Pons (tissue), 1 donor: ENCODE measurements at regions not wholly inside any gene's neighbourhood (a gene's known extent, or its start where the extent isn't known, plus 50 kb on each side); places are given as distances from the start of the nearest gene placed in this dataset.
"Not testable (repeated sequence)": the region's sequence is repeated elsewhere in the genome, so short reads cannot be mapped to it uniquely, and the experiment has no call there.

Source experiments
- DNase-seq: peaks from one replicate; pipeline ENCODE4 v3.0.0-alpha.2; 2016; ENCODE audit warnings: low spot score

DNA sequence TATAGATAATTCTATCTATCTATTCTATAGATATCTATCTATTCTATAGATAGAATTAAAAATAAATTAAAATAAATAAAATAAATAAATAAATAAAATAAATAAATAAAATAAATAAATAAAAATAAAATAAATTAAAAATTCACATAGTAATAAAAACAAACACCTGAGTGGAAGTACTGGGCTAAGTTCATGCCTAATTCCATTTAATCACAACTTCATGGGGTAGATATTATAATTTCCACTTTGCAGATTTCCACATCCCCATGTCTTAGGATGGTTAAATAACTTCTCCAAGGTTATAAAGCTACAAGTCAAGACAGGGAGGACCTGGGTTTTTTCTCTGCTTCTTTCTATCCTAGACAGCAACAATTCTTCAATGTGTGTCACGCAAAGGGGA is 261.4 kb upstream of the MEX3C start:
- no peak for DNase-seq

DNA sequence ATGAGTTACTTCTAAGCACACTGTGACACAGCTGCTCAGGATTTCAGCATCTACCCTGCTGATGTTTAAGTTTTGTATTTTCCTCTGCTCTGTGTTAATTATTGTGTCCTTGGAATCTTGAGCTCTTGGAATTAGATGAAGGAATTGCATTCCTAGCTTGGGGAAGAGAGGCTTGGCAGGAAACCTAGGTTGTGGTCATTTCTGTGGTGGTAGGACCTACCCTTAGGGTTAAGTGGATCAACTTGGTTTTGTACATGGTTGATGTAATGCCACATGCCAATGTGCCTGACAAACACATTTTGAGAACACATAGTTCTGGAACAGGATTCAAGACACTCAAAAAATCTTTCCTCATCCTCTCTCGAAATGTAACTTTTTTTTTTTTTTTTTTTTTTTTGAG is 264.5 kb upstream of the MEX3C start:
- DNase-seq: no peak

DNA sequence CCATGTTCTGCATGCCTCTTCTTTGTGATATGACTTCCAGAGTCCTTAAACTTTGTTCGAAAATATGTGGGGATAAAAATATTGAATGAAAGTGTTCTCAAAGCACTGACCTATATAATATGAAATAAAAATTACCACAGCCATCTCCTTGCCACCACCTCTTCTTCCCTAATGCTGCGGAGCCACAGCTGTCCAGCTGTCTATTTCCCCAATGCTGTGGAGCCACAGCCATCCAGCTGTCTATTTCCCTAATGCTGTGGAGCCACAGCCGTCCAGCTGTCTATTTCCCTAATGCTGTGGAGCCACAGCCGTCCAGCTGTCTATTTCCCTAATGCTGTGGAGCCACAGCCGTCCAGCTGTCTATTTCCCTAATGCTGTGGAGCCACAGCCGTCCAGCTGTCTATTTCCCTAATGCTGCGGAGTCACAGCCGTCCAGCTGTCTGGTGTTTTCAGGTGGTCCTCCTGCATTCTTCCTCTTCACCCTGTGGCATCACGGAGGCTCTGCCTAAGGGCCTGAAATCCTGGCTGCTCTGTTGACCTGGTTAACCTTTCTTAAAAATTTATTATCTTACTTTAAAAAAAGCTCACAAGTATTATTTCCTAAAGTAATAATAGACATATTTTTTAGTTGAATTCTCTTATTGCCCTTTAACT is 266.1 kb upstream of the MEX3C start:
- DNase-seq: no peak

DNA sequence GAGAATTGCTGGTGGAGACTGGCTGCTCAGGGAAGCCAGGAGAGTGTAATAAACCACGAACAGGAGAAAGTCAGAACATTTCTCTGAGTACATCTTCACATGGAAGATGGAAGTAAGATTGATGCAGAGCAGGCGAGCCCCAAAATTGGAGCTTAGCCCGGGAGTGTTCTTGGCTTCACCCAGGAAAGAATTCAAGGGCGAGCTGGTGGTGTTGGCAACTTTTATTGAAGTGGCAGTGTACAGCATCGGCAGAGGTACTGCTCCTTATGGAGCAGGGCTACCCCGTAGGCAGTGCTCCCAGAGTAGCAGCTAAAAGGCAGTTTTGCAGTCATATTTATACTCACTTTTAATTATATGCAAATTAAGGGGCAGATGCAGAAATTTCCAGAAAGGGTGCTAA is 281.4 kb upstream of the MEX3C start:
- peak; percentile 18 for DNase-seq

DNA sequence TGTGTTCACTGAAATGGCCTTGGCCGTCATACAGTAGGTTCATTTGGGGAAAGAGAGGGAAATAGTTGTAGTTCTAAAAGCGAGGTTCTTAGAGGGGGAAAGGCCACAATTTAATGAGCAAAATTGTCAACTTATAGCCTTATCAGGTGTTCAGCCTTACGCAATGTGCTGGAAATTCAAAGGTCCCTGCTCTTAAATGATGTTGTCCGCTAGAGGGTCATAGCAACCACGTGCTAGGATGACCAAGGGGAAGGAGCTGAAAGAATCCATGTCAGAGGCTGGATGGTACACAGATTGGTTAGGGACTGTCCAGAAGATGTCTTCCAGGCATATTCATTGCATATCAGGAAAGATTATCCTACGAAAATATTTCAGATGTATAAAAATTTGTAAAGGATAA is 282.3 kb upstream of the MEX3C start:
- no peak for DNase-seq

DNA sequence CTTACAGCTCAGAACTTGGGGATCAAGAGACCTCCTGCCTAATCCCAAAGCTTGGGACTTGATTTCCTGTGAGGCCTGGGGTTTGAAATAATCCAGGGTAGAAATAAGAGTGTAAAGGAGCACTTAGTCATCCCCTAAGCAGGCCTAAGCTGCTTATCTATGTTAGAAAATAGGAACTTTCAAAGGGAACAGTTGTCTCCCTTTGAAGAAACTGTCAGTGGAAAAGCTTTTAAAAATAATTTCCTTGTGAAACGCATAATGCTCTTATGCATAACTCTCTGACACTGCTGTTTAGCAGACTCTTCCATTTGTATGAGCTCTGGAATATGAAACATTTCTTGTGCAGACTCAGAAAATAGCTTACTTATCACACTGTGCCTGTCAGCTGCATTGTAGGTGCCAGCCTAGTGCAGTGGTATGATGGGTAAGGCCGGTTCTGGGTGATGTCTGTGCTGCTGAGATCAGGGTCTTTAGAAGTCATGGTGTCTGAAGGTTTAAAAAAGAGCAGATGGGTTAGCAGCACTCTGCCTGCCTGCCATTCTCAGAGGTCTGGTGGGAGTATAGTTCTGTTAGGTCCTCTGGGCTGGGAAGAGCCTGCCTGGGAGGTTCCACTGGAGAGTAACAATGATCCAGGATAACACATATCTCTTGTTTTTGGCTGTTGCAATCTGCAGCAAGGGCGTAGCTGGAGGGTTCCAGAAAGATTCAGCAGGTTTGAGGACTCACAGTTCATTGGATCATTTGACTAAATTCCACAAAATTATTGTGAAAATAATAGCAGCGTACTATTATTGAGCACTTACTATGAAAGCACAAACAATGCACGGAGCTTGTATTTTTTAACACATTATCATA is 283.2 kb upstream of the MEX3C start:
- no peak for DNase-seq

DNA sequence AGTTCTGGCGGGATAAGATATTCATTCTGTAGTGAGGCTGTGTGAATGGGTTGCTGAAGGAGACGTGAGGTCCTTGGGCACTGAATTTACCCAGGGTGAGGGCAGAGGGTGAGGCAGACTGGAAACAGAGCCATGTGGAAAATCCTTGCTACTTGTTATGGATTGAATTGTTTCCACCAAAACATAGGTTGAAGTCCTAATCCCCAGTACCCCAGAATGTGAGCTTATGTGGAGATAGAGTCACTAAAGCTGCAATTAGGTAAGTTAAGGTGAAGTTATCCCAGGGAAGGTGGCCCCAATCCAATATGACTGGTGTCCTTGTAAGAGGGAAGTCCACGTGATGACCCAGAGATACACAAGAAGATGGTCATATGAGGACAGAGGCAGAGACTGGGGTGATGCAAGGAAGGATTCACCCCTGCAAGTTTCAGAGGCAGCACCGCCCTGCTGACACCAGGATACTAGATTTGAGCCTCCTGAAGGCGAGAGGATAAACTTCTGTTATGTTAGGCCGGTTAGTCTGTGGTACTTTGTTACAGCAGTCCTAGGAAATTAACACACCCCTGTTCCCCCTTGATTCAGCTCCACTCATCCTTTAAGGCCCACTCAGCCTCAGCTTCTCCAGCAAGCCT is 289.4 kb upstream of the MEX3C start:
- DNase-seq: no peak

DNA sequence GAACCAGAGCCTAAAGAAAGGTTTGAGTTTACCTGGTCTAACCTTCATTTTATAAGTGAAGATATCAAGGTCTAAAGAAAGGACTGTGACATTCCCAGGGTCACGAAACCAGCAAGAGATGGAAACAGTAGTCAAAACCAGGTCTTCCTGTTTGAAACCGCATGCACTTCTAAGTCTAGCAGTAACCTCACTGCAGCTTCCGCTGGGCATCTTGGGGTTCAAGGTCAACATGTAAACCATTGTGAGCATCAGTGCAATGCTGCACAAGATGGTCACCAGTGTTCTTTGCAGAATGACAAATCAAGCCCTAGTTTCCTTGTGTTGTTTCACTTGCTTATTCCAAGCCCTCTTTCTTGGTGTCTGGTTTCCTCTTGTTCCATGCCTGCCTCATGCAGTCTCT is 292.9 kb upstream of the MEX3C start:
- no peak for DNase-seq

DNA sequence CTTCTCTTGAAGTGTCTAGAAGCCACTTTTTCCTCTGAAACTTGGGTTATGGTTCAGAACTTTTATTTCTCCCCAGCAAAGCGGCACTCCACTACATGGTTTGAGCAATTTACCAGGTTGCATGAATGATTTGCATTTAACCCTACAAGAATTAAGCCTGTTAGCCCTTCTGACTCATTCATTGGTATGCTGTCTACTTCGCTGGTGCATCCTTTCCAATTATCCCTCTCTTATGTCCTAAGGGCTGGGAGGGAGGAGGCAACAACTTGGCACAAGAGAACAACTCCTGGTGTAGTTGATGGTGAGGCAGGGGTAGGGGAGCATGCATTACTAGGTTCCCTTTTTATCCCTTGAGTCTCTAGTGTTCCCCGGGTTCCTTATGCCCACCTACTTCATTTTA is 293.4 kb upstream of the MEX3C start:
- no peak for DNase-seq

DNA sequence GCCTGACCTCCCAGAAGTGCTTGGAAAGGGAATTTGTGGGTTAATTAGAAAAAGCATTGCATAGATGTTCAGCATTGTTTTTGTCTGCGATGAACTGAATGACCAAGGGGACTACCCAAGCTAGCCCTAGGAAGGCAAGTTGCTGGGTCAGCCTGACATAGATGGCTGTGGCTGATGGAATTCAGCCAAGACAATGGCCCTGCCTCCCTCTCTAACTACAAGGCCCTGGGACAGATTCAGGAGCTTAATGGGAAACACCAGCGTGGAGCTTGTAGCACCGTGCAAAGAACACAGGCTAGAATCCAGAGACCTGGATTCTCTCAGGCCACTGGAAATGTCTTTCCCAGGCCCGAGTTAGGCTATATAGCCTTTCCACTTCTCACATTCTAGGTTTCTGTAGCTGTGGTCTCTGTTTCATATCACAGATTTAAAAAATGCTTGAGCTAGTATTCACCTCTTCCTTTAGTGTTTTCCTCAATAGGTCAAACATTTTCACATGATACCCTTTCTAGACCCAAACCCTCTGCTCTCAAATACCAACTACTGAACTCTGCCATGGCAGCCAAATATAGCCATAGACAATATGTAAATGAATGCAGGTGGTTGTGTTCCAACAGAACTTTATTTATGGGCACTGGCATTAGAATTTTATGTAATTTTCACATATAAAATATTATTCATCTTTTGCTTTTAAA is 294.3 kb upstream of the MEX3C start:
- peak; percentile 6 for DNase-seq

DNA sequence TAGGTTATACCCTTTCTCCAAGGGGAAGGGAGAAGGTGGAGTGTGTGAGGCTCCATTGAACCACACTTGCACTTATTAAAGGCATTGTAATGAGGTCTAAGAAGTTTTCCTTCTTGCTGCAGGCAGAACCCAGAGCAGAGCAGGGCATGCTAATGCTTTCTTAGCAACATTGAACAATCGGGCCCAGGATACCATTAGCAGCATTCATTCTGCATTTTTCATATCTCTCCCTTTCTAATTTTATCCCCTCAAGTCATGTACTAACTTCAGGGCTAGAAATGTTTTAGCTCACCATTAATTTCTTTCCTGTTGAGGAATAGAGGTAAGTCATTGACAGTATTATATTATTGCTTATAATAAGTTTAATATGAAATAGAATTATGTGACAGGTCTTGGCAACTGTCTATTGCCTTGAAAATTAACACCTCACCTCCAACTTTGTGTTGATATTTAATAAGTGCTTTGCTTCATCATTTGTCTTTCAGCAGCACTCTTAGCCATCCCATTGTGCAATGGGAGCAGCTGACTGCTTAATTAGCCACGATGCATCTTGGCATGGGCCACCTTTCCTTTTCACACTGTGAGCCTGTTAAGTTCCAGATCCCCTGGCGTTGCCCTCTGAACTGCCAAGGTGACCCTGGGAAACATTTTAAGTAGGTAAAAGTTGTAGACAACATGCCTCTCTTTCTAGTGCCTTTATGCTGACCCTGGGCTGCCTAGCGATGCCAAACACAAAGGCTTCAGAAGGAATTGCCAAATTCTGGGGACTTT is 300.8 kb upstream of the MEX3C start:
- DNase-seq: no peak

DNA sequence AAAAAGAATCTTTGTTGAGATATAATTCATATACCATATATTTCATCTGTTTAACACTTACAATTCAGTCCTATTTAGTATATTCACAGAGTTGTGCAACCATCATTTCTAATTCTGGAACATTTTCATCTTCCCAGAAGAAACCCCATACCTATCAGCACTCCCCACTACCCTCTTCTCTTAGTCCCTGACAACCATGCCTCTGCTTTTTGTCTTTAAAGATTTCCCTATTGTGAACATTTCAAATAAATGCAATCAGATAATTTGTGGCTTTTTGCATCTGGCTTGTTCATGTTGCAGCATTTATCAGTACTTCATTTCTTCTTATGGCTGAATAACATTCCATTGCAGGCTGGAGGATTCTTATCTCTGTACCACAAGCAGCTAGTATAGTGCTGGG is 305.9 kb upstream of the MEX3C start:
- DNase-seq: no peak

DNA sequence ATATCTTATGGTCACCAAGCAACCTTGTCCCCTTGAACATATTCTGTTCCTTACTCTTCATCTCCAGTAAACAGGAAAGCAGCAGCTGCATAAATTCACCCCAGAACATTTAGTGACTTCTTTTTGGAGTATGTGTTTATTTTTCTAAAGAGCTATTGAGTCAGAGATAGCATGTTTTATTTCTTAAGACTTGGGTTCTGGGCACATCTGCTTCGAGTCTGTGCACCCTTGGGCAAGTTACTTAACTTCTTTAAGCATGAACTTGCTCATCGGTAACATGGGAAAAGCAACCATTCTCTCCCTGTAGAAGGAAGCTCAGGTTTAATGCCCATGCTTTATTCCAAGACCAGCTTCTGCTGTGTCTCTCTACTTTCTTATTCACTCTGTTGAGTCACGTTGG is 309.3 kb upstream of the MEX3C start:
- no peak for DNase-seq

DNA sequence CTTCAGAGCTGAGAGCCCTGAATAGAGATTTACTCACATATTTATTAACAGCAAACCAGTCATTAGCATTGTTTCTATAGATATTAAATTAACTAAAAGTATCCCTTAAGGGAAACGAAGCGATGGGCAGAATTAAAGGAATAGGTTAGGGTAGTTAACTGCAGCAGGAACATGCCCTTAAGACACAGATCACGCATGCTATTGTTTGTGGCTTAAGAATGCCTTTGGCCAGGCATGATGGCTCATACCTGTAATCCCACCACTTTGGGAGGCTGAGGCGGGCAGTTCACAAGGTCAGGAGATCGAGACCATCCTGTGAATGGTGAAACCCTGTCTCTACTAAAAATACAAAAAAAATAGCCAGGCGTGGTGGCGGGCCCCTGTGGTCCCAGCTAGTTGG is 310.9 kb upstream of the MEX3C start:
- not testable (repeated sequence) for DNase-seq

DNA sequence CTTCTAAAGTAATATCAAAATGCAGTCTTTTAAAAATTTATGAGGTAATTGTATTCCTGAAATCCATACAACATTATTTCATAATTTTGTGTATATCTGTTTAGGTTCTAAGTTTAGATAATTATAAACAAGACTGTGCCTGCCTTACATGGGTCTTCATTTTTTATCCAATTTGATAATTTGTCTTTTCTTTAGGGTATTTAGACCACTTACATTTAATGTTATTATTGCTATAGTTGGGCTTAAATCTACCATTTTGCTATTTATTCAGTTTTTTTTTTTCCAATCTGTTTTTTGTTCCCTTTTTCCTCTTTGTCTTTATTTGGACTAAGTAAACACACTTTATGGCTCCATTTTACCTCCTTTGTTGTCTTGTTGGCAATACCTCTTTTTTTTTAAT is 312.5 kb upstream of the MEX3C start:
- no peak for DNase-seq

DNA sequence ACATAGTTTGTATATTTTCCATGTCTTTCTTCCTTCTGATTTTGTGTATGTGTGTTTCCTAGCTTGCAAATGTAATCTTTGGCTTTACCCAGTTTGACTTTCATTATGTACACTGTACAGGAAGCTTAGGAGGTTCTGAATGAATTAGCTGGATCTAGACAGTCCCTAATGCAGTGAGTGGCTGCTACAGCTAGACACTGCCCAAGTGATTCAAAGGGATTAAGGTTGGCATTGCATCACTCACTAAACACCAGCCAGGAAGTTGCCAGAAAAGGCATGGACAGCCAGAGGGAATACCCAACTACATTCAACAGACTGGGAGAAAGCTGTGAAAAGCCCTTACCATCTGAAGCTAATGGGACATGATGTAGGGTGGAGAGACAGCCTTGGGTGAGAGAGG is 316.0 kb upstream of the MEX3C start:
- no peak for DNase-seq

DNA sequence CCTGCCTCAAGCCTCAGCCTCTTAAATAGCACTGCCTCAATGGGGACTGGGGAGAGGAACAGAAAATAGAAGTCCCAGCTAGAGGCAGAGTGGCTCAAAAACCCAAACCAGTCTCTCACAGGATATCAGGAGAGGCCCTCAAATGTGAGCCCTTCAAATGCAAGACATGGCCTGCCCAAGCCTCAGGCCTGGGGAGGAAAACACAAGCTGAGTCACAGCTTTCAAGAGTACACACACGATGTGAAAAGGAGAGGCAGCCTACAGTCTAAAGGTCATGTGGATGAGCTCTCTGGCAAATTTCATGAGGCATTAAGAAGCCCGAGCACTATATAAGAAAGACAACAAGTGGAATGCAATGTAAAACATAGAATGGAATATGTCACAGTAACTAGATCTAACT is 316.6 kb upstream of the MEX3C start:
- no peak for DNase-seq

DNA sequence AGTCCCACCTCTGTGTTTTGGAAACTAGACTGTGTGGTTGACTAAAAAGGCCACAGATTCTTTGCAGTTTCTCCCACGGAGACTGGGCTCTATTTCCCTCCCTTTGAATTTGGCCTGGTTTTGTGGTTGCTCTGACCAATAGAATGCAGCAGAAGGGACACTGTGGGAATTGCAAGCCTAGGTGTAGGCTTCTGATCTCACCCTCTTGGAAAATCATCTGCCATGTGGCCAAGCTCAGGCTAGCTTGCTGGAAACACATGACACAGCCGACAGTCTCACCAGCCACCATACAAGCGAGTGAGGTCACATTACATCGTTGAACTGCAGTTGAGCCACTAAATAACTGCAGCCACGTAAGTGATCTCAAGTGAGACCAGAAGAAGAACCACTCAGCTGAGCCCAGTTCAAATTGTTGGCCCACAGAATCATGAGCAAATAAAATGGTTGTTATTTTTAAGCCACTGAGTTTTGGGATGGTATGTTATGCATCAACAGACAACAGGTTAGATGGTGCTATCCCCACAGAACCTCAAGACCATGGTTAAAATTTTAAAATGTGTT is 319.1 kb upstream of the MEX3C start:
- no peak for DNase-seq

DNA sequence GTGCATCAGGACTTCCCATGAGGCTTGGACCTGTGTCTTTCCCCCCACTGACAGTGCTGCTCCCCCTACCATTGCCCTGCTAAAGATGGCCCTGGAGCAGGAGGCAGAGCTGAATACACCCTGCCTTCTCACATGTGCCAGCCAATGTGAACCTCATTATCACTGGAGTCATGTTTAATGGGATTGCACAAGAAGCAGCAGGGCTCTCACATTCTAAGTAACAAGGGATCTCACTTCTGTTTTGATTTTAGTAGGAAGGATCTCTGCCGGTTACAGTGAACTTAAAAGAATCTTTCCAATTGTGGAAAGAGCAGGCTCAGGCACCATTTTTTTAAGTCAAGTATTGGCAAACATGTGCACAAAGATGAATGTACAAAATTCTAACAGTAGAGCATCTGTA is 322.1 kb upstream of the MEX3C start:
- DNase-seq: no peak

DNA sequence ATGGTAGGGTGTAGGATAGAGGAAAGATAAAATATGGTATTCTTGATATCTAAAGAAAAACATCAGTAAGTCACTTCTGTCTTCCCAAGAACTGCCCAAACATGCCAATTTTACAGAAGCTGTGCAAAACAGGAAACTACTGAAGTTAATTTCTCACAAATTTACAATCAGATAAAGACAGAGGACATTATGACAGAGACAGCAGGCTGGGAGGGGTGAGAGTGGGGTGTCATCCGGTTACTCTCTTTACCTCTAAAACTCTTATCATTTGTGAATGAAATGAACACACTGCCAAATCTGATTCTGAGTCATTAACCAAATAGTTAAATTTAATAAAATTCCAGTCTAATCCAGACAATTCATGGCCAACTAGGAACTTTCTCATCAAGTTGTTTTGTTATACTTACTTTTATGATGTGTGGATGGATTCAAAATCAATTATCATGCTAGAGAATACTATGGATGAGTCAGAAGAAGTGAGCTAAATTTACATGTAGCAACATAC is 323.2 kb upstream of the MEX3C start:
- DNase-seq: no peak

DNA sequence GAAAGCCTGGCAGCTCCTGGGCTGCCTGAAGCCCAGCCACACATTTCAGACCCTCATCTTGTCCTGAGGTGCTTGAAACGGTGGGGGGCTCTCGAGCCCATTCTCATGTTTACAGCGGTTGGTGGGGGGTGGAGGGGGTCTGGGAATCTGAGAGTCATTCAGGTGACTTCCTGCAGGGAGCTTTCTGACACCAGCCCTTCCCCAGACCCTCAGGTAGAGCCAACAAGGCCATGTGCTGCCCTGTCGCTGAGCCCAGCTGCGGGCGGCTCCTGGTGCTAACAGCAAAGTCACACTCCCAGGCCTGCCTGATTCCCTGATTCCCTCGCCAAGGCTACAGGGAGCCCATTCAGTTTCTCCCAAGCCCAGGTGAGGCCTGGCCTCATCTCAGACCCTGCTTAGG is 324.9 kb upstream of the MEX3C start:
- DNase-seq: no peak
